Kidney epithelial cell (primary cell): ENCODE measurements at regions not wholly inside any gene's neighbourhood (a gene's known extent, or its start where the extent isn't known, plus 50 kb on each side); places are given as distances from the start of the nearest gene placed in this dataset.

ENCODE experiments used
- DNase-seq: peaks from one replicate; pipeline ENCODE4 v3.0.0-alpha.2; 2010; ENCODE audit warnings: low read depth
- H3K27me3 ChIP-seq: 2 replicates; pipeline ENCODE4 v1.6.0; 2011; ENCODE audit warnings: low read length; ENCODE audit not compliant: control insufficient read depth, insufficient read depth
- H3K36me3 ChIP-seq: 2 replicates; pipeline ENCODE4 v1.5.1; 2011; ENCODE audit warnings: low read length; ENCODE audit not compliant: control insufficient read depth, insufficient read depth
- H3K4me3 ChIP-seq: 2 replicates; pipeline ENCODE4 v1.5.1; 2011; ENCODE audit warnings: low read depth, mild to moderate bottlenecking, control low read depth, low read length
- TF ChIP-seq, protein P1 (sequence below): IDR thresholded peaks from 2 replicates; pipeline ENCODE4 v1.5.1; 2011; ENCODE audit warnings: mild to moderate bottlenecking, moderate library complexity, low read length, control low read depth, inconsistent platforms; ENCODE audit not compliant: insufficient read depth, poor library complexity, severe bottlenecking

DNA sequence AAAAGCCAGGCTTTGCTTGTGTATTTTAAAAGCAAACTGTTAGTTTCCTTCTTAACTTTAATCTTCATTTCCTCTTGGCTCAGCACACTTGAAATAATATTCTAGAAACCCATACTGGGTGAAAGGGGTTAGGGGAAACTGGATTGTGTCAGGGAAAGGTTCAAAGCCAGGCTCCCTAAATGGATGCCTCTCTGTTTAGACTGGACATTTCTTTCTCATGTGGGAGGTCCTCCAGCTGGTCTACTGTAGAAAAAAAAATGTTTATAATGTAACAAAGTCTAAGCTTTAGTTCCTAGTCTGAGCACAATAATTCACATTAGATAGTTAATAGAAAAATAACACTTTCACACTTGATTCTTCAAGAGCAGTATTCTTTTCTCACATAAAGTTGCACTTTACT lies 89.0 kb upstream of the AKIRIN2 start:
- H3K36me3 ChIP-seq: no peaks in the 10 kb centered on the region
- H3K27me3 ChIP-seq: no peaks in the 10 kb centered on the region
- H3K4me3 ChIP-seq: no peak overlapping the region
- DNase-seq: no peak
- TF ChIP-seq, protein P1, sequence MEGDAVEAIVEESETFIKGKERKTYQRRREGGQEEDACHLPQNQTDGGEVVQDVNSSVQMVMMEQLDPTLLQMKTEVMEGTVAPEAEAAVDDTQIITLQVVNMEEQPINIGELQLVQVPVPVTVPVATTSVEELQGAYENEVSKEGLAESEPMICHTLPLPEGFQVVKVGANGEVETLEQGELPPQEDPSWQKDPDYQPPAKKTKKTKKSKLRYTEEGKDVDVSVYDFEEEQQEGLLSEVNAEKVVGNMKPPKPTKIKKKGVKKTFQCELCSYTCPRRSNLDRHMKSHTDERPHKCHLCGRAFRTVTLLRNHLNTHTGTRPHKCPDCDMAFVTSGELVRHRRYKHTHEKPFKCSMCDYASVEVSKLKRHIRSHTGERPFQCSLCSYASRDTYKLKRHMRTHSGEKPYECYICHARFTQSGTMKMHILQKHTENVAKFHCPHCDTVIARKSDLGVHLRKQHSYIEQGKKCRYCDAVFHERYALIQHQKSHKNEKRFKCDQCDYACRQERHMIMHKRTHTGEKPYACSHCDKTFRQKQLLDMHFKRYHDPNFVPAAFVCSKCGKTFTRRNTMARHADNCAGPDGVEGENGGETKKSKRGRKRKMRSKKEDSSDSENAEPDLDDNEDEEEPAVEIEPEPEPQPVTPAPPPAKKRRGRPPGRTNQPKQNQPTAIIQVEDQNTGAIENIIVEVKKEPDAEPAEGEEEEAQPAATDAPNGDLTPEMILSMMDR: no peak

DNA sequence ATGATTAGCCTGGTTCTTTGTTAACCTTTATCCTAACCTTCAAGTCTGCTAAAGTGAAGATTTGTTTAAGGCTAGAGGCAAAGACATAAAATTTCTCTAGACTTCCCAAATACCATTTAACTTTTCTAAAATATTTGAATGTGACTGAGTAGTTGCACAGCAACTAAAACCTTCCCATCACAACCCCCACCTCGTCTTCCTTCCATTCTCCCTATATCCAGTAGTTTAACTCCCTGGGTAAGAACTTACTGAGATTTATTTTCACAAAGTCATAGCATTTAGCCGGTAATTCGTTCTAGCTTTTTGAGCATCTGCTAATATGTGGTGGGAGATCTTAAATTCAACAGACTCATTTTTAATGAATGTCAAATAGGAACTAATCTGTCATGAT lies 87.9 kb upstream of the AKIRIN2 start:
- no peak for DNase-seq
- Histone ChIP-seq H3K36me3 (no peaks in the 10 kb centered on the region), H3K4me3 (no peak overlapping the region), H3K27me3 (no peaks in the 10 kb centered on the region)
- TF ChIP-seq, protein P1: no peak

DNA sequence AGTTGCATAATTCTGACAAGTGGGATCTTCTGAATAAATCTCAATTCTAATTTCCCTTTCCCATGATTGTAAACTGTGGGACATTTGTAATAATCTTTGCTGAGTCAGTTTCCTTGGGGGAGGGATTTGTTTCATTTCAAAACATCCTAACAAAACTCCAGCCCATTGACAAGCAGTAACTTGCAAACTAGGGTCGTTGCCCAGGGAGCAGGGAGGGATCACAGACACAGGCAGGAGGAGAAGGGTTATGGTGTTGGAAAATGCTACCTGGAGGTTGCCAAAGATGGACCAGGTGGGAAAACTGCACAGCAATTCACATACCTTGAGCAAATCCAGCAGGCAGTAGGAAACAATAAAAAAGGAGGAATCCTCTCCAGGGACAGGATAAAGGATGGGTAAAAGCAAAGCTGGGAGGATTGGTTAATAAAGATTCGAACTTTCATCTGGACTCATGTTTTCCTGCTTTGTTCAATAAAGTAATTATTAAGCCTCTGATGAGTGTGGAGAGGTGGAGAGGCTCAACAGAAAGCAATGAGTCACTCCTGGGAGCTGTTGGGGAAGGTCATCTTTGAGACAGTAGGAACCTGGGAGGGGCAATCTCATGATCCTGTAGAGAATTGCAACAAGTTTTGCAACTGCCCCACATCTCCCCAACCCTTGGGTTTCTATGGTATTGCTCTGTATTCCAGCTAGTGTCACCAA lies 87.3 kb upstream of the AKIRIN2 start:
- Histone ChIP-seq H3K4me3 (no peak overlapping the region), H3K36me3 (no peaks in the 10 kb centered on the region), H3K27me3 (no peaks in the 10 kb centered on the region)
- TF ChIP-seq, protein P1: no peak
- DNase-seq: peak; percentile 67

DNA sequence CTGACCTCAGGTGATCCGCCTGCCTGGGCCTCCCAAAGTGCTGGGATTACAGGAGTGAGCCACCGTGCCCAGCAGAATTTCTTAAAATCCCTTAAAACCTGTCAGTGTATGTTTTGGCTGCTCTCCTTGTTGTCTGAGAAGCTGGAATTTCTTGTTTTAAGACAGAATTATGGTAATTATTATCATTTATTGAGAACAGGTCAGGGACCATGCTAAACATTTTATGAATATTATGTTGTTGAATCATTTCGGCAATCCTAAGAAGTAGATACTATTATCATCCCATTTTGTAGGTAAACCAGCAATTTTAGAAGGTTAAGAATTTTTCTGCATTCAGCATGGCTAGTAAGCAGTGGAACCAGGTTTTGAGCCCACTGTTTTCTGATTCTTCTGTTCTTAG lies 86.1 kb upstream of the AKIRIN2 start:
- TF ChIP-seq, protein P1: no peak
- Histone ChIP-seq H3K4me3 (no peak overlapping the region), H3K27me3 (no peaks in the 10 kb centered on the region), H3K36me3 (no peaks in the 10 kb centered on the region)
- DNase-seq: no peak

DNA sequence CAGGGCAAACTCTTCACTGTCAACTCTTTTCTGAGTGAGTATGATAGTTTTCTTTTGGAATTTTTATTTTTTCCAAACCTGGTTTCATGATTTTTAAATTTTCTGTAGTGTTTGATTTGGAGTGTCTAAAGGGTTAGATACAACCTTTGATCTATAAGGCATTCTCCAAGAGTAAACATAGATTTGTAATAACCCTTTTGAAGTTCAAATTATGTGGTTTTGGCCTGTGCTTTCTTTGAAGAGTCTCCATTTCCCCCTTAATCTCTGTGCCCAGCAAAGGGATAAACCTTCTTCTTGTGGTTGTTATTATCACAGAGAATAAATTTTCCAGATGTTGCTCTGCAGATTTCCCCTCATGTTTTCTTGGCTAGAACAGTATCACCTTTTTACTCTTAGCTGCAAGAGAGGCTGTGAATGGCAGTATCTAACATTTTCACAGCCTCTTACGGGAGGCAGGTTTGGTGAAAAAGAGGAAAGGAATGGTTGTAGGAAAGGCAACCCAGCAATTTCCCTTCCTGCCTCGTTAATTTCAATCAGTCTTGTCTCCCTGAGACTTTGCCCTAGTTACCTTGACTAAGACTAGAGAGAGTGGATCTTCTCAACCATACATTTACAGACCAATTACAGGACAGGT lies 83.3 kb upstream of the AKIRIN2 start:
- no peak overlapping the region for H3K4me3 ChIP-seq
- DNase-seq: no peak
- H3K27me3 ChIP-seq: no peaks in the 10 kb centered on the region
- TF ChIP-seq, protein P1: no peak
- H3K36me3 ChIP-seq: no peaks in the 10 kb centered on the region

DNA sequence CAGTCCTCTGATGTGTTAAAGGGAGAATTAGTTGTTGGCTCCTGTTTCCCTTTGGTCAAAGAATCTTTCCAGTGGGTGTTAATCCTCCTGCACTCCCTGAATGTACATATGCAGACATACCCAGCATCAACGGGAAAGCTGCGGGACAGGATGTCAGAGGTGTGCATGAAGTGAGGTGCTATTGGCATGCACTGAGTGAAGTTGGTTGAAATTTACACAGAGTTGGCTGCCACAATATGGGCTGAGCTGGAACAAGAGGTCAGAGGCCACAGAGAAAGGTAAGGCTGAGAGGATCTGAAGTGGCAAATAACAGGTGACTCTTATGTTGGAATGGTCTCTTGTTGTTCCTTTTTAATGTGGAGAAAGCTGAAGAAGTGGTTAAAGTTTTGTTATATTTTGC lies 82.7 kb upstream of the AKIRIN2 start:
- Histone ChIP-seq H3K36me3 (no peaks in the 10 kb centered on the region), H3K4me3 (no peak overlapping the region), H3K27me3 (no peaks in the 10 kb centered on the region)
- no peak for DNase-seq
- TF ChIP-seq, protein P1: no peak
